A549 (cell line): ENCODE measurements at regions not wholly inside any gene's neighbourhood (a gene's known extent, or its start where the extent isn't known, plus 50 kb on each side); places are given as distances from the start of the nearest gene placed in this dataset.

Source experiments
- ATAC-seq, 2 experiments: fragments of 200-7000 bp in 1 of 2; fragments of >200 bp in 1 of 2; cut with Nextera tagmentation in 1 of 2; cut with Tn5 transposase in 1 of 2; 3 replicates each; pipeline versions ENCODE4 v1.8.0 to v1.9.1; 2018 to 2020; ENCODE audit warnings: mild to moderate bottlenecking in 1 of 2, moderate library complexity in 1 of 2
- CTCF ChIA-PET: fragments of 300-600 bp; sonication (Branson Sonifier 250); formaldehyde crosslinking; extraction: SDS; loops from one replicate; lab custom pipeline; 2021; ENCODE audit warnings: antibody characterized with exemption, inconsistent platforms; lab: Yijun Ruan, JAX
- POLR2A ChIA-PET: fragments of 350-600 bp; formaldehyde crosslinking; extraction: SDS; loops from one replicate; lab custom pipeline; 2021; ENCODE audit warnings: antibody characterized with exemption, inconsistent platforms; lab: Yijun Ruan, JAX
- DNase-seq, 2 experiments: peaks; one replicate each; pipeline versions ENCODE4 v3.0.0 to v3.0.0-alpha.2; 2011 to 2016; ENCODE audit warnings: low read depth in 1 of 2, low spot score in 1 of 2
- FAIRE-seq: peaks from 2 replicates; lab custom pipeline; 2011; peaks lifted over from hg19 to GRCh38; lab: Jason Lieb, UNC
- H3K27ac ChIP-seq, 2 experiments: fragments of >200 bp; sonication (Bioruptor Twin); formaldehyde crosslinking; 3 replicates each; pipeline ENCODE4 v1.5.1; 2016 to 2017
- H3K4me1 ChIP-seq: fragments of >200 bp; sonication (Bioruptor Twin); formaldehyde crosslinking; 3 replicates; pipeline ENCODE4 v1.6.1; 2016
- H3K4me2 ChIP-seq: fragments of >200 bp; sonication (Bioruptor Twin); formaldehyde crosslinking; 3 replicates; pipeline ENCODE4 v1.6.1; 2016
- H3K4me3 ChIP-seq: fragments of >200 bp; sonication (Bioruptor Twin); formaldehyde crosslinking; 3 replicates; pipeline ENCODE4 v1.5.1; 2016
- H3K9me3 ChIP-seq: fragments of >200 bp; sonication (Bioruptor Twin); formaldehyde crosslinking; 3 replicates; pipeline ENCODE4 v1.6.1; 2016
- CBX2 ChIP-seq: fragments of 200-600 bp; sonication (generic); IDR thresholded peaks from 2 replicates; pipeline ENCODE4 v1.6.1; 2016; ENCODE audit warnings: low read depth, mild to moderate bottlenecking, borderline replicate concordance
- CHD4 ChIP-seq: fragments of 200-600 bp; sonication (generic); IDR thresholded peaks from 2 replicates; pipeline ENCODE4 v1.6.1; 2016; ENCODE audit warnings: antibody characterized with exemption, mild to moderate bottlenecking, borderline replicate concordance
- EP300 ChIP-seq, 2 experiments: fragments of >200 bp; sonication (Bioruptor Twin); formaldehyde crosslinking; IDR thresholded peaks; 2 replicates in 1 of 2; 3 replicates in 1 of 2; pipeline ENCODE4 v1.6.1; 2016 to 2017
- ESRRA ChIP-seq: fragments of 150-350 bp; IDR thresholded peaks from 2 replicates; pipeline ENCODE4 v1.6.1; 2014; ENCODE audit warnings: mild to moderate bottlenecking, low read length, borderline replicate concordance
- FOSL2 ChIP-seq, 2 experiments: fragments of 450-650 bp in 1 of 2; fragments of >200 bp in 1 of 2; sonication (Bioruptor Twin) in 1 of 2; formaldehyde crosslinking; IDR thresholded peaks; 2 replicates each; pipeline versions ENCODE4 v1.5.0 to v1.6.1; 2016 to 2020; ENCODE audit warnings: mild to moderate bottlenecking in 1 of 2, moderate library complexity in 1 of 2
- FOXS1 ChIP-seq: fragments of 250-450 bp; sonication (Bioruptor Pico); IDR thresholded peaks from 2 replicates; pipeline ENCODE4 v1.5.0; 2020; ENCODE audit warnings: mild to moderate bottlenecking, moderate library complexity
- HOXA7 ChIP-seq: fragments of 250-450 bp; sonication (Bioruptor Pico); IDR thresholded peaks from 2 replicates; pipeline ENCODE4 v1.5.0; 2020; ENCODE audit warnings: mild to moderate bottlenecking, moderate library complexity
- JUN ChIP-seq, 2 experiments: fragments of >200 bp; sonication (Bioruptor Twin); formaldehyde crosslinking; IDR thresholded peaks; 2 replicates in 1 of 2; 3 replicates in 1 of 2; pipeline ENCODE4 v1.6.1; 2016 to 2017
- KDM1A ChIP-seq: fragments of 200-600 bp; sonication (generic); IDR thresholded peaks from 2 replicates; pipeline ENCODE4 v1.6.1; 2016; ENCODE audit warnings: low read depth, mild to moderate bottlenecking
- KDM5A ChIP-seq: fragments of 200-600 bp; sonication (generic); IDR thresholded peaks from 2 replicates; pipeline ENCODE4 v1.6.1; 2016; ENCODE audit warnings: antibody characterized with exemption, mild to moderate bottlenecking
- NPAS2 ChIP-seq: fragments of 250-450 bp; sonication (Bioruptor Pico); IDR thresholded peaks from 2 replicates; pipeline ENCODE4 v1.8.0; 2022; ENCODE audit warnings: mild to moderate bottlenecking, moderate library complexity, borderline replicate concordance
- POLR2A ChIP-seq: IDR thresholded peaks from 2 replicates; pipeline ENCODE4 v1.6.1; 2012; ENCODE audit warnings: mild to moderate bottlenecking, low read length
- POLR2AphosphoS2 ChIP-seq: conservative IDR thresholded peaks from 2 replicates; pipeline ENCODE4 v1.6.1; 2012; ENCODE audit warnings: low read length, improper control_type of control experiment, inconsistent platforms
- RARB ChIP-seq: fragments of 250-450 bp; sonication (Bioruptor Pico); IDR thresholded peaks from 2 replicates; pipeline ENCODE4 v1.8.0; 2021; ENCODE audit warnings: mild to moderate bottlenecking, moderate library complexity
- RNF2 ChIP-seq: fragments of 200-600 bp; sonication (generic); IDR thresholded peaks from 2 replicates; pipeline ENCODE4 v1.6.1; 2016; ENCODE audit warnings: low read depth, mild to moderate bottlenecking, antibody characterized with exemption, moderate library complexity, borderline replicate concordance
- ZC3H11A ChIP-seq: fragments of 450-650 bp; IDR thresholded peaks from 2 replicates; pipeline ENCODE4 v1.6.1; 2014; ENCODE audit warnings: antibody characterized with exemption, mild to moderate bottlenecking
- ZNF302 ChIP-seq: fragments of 250-450 bp; sonication (Bioruptor Pico); IDR thresholded peaks from 2 replicates; pipeline ENCODE4 v1.9.0; 2021; ENCODE audit warnings: inconsistent platforms, mild to moderate bottlenecking, moderate library complexity
- WGBS: methylation state at CpG from one replicate; pipeline ENCODE4 v1.1.6; 2017; ENCODE audit errors: missing lambda C conversion rate; 5-methylcytosine and 5-hydroxymethylcytosine counted together
- TF ChIP-seq, protein P1 (sequence below): fragments of 250-450 bp; sonication (Bioruptor Pico); IDR thresholded peaks from 2 replicates; pipeline ENCODE4 v1.5.0; 2021; ENCODE audit warnings: mild to moderate bottlenecking, moderate library complexity, borderline replicate concordance
- TF ChIP-seq, protein P2 (sequence below): IDR thresholded peaks from 2 replicates; pipeline ENCODE4 v1.6.1; 2012
- TF ChIP-seq, protein P3 (sequence below): fragments of 200-600 bp; sonication (generic); IDR thresholded peaks from 2 replicates; pipeline ENCODE4 v1.6.1; 2016; ENCODE audit warnings: antibody characterized with exemption, mild to moderate bottlenecking, moderate library complexity
- TF ChIP-seq, protein P4 (sequence below): IDR thresholded peaks from 2 replicates; pipeline ENCODE4 v1.6.1; 2012; ENCODE audit warnings: low read depth, borderline replicate concordance
- TF ChIP-seq, protein P5 (sequence below): fragments of 250-450 bp; sonication (Bioruptor Pico); IDR thresholded peaks from 2 replicates; pipeline ENCODE4 v1.5.0; 2020; ENCODE audit warnings: low read depth, mild to moderate bottlenecking, moderate library complexity

DNA sequence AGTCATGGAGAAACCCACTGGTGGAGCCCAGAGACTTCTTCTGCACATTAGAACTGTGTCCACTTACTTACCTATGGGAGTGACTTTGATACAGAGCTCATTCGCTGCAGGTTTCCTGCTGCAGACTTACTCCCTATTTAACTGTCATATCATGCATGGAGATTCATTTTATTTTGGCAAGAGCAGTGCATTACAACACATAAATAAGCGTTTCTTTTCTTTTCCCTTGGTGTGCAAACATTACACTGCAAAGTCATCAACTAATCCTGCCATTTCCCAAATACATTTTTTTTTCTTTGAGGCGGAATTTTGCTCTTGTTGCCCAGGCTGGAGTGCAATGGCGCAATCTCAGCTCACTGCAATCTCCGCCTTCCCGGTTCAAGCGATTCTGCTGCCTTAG lies 230.9 kb upstream of the SFRP2 start:
- H3K4me1 ChIP-seq = no peaks in the 10 kb centered on the region
- no peak overlapping the region for H3K4me3 ChIP-seq
- ATAC-seq (no peak), DNase-seq (no peak)
- H3K4me2 ChIP-seq = no peak overlapping the region
- WGBS = 50% methylated on average over 7 of the region's 7 CpGs
- TF ChIP-seq, protein P1, sequence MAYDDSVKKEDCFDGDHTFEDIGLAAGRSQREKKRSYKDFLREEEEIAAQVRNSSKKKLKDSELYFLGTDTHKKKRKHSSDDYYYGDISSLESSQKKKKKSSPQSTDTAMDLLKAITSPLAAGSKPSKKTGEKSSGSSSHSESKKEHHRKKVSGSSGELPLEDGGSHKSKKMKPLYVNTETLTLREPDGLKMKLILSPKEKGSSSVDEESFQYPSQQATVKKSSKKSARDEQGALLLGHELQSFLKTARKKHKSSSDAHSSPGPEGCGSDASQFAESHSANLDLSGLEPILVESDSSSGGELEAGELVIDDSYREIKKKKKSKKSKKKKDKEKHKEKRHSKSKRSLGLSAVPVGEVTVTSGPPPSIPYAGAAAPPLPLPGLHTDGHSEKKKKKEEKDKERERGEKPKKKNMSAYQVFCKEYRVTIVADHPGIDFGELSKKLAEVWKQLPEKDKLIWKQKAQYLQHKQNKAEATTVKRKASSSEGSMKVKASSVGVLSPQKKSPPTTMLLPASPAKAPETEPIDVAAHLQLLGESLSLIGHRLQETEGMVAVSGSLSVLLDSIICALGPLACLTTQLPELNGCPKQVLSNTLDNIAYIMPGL (CRISPR knock-in tag) = no peak
- TF ChIP-seq FOXS1 (CRISPR knock-in tag) = no peak
- TF ChIP-seq ESRRA = no peak
- no peak for TF ChIP-seq KDM5A
- TF ChIP-seq ZNF302 = no peak
- TF ChIP-seq, protein P2, sequence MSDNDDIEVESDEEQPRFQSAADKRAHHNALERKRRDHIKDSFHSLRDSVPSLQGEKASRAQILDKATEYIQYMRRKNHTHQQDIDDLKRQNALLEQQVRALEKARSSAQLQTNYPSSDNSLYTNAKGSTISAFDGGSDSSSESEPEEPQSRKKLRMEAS = no peak
- TF ChIP-seq CBX2 = no peak
- TF ChIP-seq RARB (CRISPR knock-in tag) = no peak
- TF ChIP-seq, protein P3, sequence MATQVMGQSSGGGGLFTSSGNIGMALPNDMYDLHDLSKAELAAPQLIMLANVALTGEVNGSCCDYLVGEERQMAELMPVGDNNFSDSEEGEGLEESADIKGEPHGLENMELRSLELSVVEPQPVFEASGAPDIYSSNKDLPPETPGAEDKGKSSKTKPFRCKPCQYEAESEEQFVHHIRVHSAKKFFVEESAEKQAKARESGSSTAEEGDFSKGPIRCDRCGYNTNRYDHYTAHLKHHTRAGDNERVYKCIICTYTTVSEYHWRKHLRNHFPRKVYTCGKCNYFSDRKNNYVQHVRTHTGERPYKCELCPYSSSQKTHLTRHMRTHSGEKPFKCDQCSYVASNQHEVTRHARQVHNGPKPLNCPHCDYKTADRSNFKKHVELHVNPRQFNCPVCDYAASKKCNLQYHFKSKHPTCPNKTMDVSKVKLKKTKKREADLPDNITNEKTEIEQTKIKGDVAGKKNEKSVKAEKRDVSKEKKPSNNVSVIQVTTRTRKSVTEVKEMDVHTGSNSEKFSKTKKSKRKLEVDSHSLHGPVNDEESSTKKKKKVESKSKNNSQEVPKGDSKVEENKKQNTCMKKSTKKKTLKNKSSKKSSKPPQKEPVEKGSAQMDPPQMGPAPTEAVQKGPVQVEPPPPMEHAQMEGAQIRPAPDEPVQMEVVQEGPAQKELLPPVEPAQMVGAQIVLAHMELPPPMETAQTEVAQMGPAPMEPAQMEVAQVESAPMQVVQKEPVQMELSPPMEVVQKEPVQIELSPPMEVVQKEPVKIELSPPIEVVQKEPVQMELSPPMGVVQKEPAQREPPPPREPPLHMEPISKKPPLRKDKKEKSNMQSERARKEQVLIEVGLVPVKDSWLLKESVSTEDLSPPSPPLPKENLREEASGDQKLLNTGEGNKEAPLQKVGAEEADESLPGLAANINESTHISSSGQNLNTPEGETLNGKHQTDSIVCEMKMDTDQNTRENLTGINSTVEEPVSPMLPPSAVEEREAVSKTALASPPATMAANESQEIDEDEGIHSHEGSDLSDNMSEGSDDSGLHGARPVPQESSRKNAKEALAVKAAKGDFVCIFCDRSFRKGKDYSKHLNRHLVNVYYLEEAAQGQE = no peak
- no peak for TF ChIP-seq EP300 (IDR thresholded peaks at IDR 0.05)
- TF ChIP-seq, protein P4, sequence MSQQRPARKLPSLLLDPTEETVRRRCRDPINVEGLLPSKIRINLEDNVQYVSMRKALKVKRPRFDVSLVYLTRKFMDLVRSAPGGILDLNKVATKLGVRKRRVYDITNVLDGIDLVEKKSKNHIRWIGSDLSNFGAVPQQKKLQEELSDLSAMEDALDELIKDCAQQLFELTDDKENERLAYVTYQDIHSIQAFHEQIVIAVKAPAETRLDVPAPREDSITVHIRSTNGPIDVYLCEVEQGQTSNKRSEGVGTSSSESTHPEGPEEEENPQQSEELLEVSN = no peak
- no peak for TF ChIP-seq KDM1A
- TF ChIP-seq FOSL2 (IDR thresholded peaks at IDR 0.05) = no peak
- no peak for TF ChIP-seq FOSL2 (CRISPR knock-in tag; IDR thresholded peaks at IDR 0.05)
- no peak for TF ChIP-seq RNF2
- TF ChIP-seq POLR2AphosphoS2 = no peak
- TF ChIP-seq, protein P5, sequence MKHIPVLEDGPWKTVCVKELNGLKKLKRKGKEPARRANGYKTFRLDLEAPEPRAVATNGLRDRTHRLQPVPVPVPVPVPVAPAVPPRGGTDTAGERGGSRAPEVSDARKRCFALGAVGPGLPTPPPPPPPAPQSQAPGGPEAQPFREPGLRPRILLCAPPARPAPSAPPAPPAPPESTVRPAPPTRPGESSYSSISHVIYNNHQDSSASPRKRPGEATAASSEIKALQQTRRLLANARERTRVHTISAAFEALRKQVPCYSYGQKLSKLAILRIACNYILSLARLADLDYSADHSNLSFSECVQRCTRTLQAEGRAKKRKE (CRISPR knock-in tag) = no peak
- TF ChIP-seq ZC3H11A = no peak
- no peak for TF ChIP-seq CHD4
- TF ChIP-seq, all 56 proteins: peak for 0
- POLR2A ChIA-PET = no interaction called here
- H3K27ac ChIP-seq = no peak overlapping the region
- no peaks in the 10 kb centered on the region for H3K9me3 ChIP-seq
- no peak for FAIRE-seq
- CTCF ChIA-PET = interaction anchor here (1.2 kb wide), 1 partner anchor 233 kb away, joined by 3 read pairs; no protein-coding TSS in a partner anchor

DNA sequence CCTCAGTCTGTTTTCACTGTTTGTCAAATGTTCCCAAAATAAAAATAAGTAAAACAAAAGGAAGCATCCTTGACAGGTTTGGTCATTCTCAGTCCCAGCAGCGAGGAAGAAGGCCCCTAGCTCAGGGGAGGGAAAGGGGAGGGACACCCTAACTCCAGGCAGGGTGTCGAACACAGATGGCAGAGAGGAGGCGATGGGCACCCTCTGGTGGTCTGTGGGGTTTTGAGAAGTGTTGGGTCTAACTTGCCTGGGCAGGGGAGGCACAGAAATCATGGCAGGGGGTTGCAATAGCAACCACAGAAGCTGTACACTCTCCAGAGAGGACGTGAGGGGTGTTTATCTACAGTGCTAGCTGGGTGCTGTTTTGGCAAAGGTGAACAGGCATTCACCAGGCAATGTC lies 229.8 kb upstream of the SFRP2 start:
- POLR2A ChIA-PET = no interaction called here
- no peak for ATAC-seq
- CTCF ChIA-PET = no interaction called here
- 0% methylated on average over 4 of the region's 4 CpGs for WGBS
- Histone ChIP-seq H3K27ac (no peak overlapping the region), H3K4me1 (no peaks in the 10 kb centered on the region), H3K4me3 (no peak overlapping the region), H3K4me2 (no peak overlapping the region), H3K9me3 (no peaks in the 10 kb centered on the region)
- no peak for DNase-seq
- FAIRE-seq = no peak
- TF ChIP-seq EP300 (IDR thresholded peaks at IDR 0.05) (no peak), JUN (IDR thresholded peaks at IDR 0.05) (no peak), HOXA7 (no peak), POLR2A (no peak), NPAS2 (CRISPR knock-in tag) (no peak)
